ENCODE measurements at regions not wholly inside any gene's neighbourhood (a gene's known extent, or its start where the extent isn't known, plus 50 kb on each side); places are given as distances from the start of the nearest gene placed in this dataset.

- FAIRE-seq: no peak
- no peak for TF ChIP-seq CTCF (IDR thresholded peaks at IDR 0.05; ENCODE audit: insufficient read depth, missing control alignments)
- DNase-seq (ENCODE audit: insufficient read length, low spot score): no peak
Measured at GRCh38 chr9:82167296-82167695, 178.7 kb downstream of the SPATA31D1 start.

- FAIRE-seq: no peak
- no peak for DNase-seq (ENCODE audit: insufficient read length, low spot score)
- no peak for TF ChIP-seq CTCF (IDR thresholded peaks at IDR 0.05; ENCODE audit: insufficient read depth, missing control alignments)
Measured at GRCh38 chr9:82168585-82168984, 180.0 kb downstream of the SPATA31D1 start.

- DNase-seq (ENCODE audit: insufficient read length, low spot score) (no peak), FAIRE-seq (no peak)
- TF ChIP-seq CTCF (IDR thresholded peaks at IDR 0.05; ENCODE audit: insufficient read depth, missing control alignments): no peak
Measured at GRCh38 chr9:82170866-82171265, 182.3 kb downstream of the SPATA31D1 start.

GRCh38 chr9:82171271-82171670 lies 182.7 kb downstream of the SPATA31D1 start:
- TF ChIP-seq CTCF (IDR thresholded peaks at IDR 0.05; ENCODE audit: insufficient read depth, missing control alignments): no peak
- DNase-seq (ENCODE audit: insufficient read length, low spot score) (no peak), FAIRE-seq (no peak)

GRCh38 chr9:82180711-82181110 lies 192.1 kb downstream of the SPATA31D1 start:
- FAIRE-seq: no peak
- no peak for DNase-seq (ENCODE audit: insufficient read length, low spot score)
- no peak for TF ChIP-seq CTCF (IDR thresholded peaks at IDR 0.05; ENCODE audit: insufficient read depth, missing control alignments)

- no peak for TF ChIP-seq CTCF (IDR thresholded peaks at IDR 0.05; ENCODE audit: insufficient read depth, missing control alignments)
- FAIRE-seq (no peak), DNase-seq (ENCODE audit: insufficient read length, low spot score) (no peak)
Measured at GRCh38 chr9:82183181-82183860, 194.7 kb downstream of the SPATA31D1 start.

GRCh38 chr9:82184524-82184923 lies 196.0 kb downstream of the SPATA31D1 start:
- TF ChIP-seq CTCF (IDR thresholded peaks at IDR 0.05; ENCODE audit: insufficient read depth, missing control alignments): no peak
- no peak for DNase-seq (ENCODE audit: insufficient read length, low spot score)
- no peak for FAIRE-seq

Measured in D721Med (cell line).